AG09319 (cell line): ENCODE measurements at regions not wholly inside any gene's neighbourhood (a gene's known extent, or its start where the extent isn't known, plus 50 kb on each side); places are given as distances from the start of the nearest gene placed in this dataset.
A peak's percentile ranks its signal among the peaks of the same experiment; 100 is the strongest.

Experiments used
- DNase-seq: peaks from one replicate; pipeline ENCODE4 v3.0.0-alpha.2; 2010; ENCODE audit warnings: low read depth; ENCODE audit errors: extremely low read depth
- CTCF ChIP-seq: IDR thresholded peaks from 2 replicates; pipeline ENCODE4 v1.5.1; 2011; ENCODE audit warnings: low read depth, mild to moderate bottlenecking, inconsistent platforms, low read length, moderate library complexity

GRCh38 chr13:50085063-50085462, 69.8 kb downstream of the KCNRG start:
- DNase-seq: no peak
- TF ChIP-seq CTCF: peak; percentile 32

- DNase-seq: no peak
- TF ChIP-seq CTCF: no peak
These were observed 74.4 kb downstream of the KCNRG start for GRCh38 chr13:50089633-50090032.

GRCh38 chr13:50090211-50090610, 75.0 kb downstream of the KCNRG start:
- DNase-seq: no peak
- TF ChIP-seq CTCF: no peak

- no peak for TF ChIP-seq CTCF
- no peak for DNase-seq
These were observed 79.5 kb downstream of the KCNRG start for GRCh38 chr13:50094615-50095293.

GRCh38 chr13:50098693-50099092, 83.4 kb downstream of the KCNRG start:
- no peak for TF ChIP-seq CTCF
- no peak for DNase-seq

GRCh38 chr13:50099473-50099872, 84.2 kb downstream of the KCNRG start:
- DNase-seq: no peak
- no peak for TF ChIP-seq CTCF

GRCh38 chr13:50101590-50101989, 86.3 kb downstream of the KCNRG start:
- DNase-seq: no peak
- no peak for TF ChIP-seq CTCF
